ENCODE measurements at regions not wholly inside any gene's neighbourhood (a gene's known extent, or its start where the extent isn't known, plus 50 kb on each side); places are given as distances from the start of the nearest gene placed in this dataset.

GRCh38 chr10:8956400-8956799 lies 901.9 kb downstream of the GATA3 start:
- TF ChIP-seq, protein P1, sequence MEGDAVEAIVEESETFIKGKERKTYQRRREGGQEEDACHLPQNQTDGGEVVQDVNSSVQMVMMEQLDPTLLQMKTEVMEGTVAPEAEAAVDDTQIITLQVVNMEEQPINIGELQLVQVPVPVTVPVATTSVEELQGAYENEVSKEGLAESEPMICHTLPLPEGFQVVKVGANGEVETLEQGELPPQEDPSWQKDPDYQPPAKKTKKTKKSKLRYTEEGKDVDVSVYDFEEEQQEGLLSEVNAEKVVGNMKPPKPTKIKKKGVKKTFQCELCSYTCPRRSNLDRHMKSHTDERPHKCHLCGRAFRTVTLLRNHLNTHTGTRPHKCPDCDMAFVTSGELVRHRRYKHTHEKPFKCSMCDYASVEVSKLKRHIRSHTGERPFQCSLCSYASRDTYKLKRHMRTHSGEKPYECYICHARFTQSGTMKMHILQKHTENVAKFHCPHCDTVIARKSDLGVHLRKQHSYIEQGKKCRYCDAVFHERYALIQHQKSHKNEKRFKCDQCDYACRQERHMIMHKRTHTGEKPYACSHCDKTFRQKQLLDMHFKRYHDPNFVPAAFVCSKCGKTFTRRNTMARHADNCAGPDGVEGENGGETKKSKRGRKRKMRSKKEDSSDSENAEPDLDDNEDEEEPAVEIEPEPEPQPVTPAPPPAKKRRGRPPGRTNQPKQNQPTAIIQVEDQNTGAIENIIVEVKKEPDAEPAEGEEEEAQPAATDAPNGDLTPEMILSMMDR (IDR thresholded peaks at IDR 0.05): no peak
- Mint-ChIP-seq H3K4me1 (ENCODE audit: low read depth) (peaks cover 7% of the 10 kb centered on the region), H3K27ac (no peak overlapping the region), H3K36me3 (ENCODE audit: low read depth) (peaks cover 2% of the 10 kb centered on the region), H3K27me3 (peaks cover 1% of the 10 kb centered on the region), H3K9me3 (no peaks in the 10 kb centered on the region), H3K4me3 (no peak overlapping the region)
- intact Hi-C loops (cut with micrococcal nuclease): no loop called here
- DNase-seq (no peak), ATAC-seq (no peak)
- CTCF ChIA-PET: no interaction called here
- POLR2A ChIA-PET: no interaction called here

- intact Hi-C loops (cut with micrococcal nuclease): no loop called here
- H3K27ac Mint-ChIP-seq: no peak overlapping the region
- peaks cover 1% of the 10 kb centered on the region for H3K27me3 Mint-ChIP-seq
- TF ChIP-seq, protein P1 (IDR thresholded peaks at IDR 0.05): no peak
- POLR2A ChIA-PET: interaction anchor here (1.5 kb wide), 1 partner anchor 45 kb away, joined by 3 read pairs; no protein-coding TSS in a partner anchor
- ATAC-seq (no peak), DNase-seq (no peak)
- peaks cover 10% of the 10 kb centered on the region for H3K9me3 Mint-ChIP-seq
- CTCF ChIA-PET: no interaction called here
- peaks cover 5% of the 10 kb centered on the region for H3K4me1 Mint-ChIP-seq (ENCODE audit: low read depth)
- no peak overlapping the region for H3K4me3 Mint-ChIP-seq
- peaks cover under 1% of the 10 kb centered on the region for H3K36me3 Mint-ChIP-seq (ENCODE audit: low read depth)
Observed at GRCh38 chr10:8962249-8962648, 907.8 kb downstream of the GATA3 start.

- Mint-ChIP-seq H3K36me3 (ENCODE audit: low read depth) (peaks cover 8% of the 10 kb centered on the region), H3K4me1 (ENCODE audit: low read depth) (peaks cover 10% of the 10 kb centered on the region), H3K4me3 (no peak overlapping the region), H3K9me3 (peaks cover 17% of the 10 kb centered on the region), H3K27ac (peak overlapping the region; percentile 14), H3K27me3 (no peaks in the 10 kb centered on the region)
- ChIA-PET CTCF (no interaction called here), POLR2A (no interaction called here)
- TF ChIP-seq, protein P1 (IDR thresholded peaks at IDR 0.05): no peak
- ATAC-seq (peak; percentile 45), DNase-seq (no peak)
- intact Hi-C loops (cut with micrococcal nuclease): no loop called here
Observed at GRCh38 chr10:8967061-8967460, 912.6 kb downstream of the GATA3 start.

DNA sequence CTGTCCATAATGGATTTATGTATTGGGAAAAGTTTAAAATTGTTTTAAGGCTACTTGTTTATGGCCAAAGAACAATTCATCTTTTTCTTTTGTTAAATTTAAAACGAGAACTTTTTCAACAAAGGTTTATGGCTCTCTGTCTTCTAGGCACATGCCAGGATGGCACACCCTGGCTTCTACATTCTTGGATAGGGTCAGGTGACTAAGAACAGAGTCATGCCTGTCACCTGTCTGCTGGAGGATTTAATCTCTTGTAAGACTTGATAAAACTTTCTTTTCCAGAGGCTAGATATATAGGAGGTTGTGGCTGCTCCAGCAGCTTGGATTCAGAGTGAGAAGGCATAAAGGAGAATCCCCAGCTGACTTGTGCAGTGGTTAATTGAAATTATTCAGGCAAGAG lies 915.4 kb downstream of the GATA3 start:
- DNase-seq (no peak), ATAC-seq (no peak)
- H3K36me3 Mint-ChIP-seq (ENCODE audit: low read depth): peaks cover 8% of the 10 kb centered on the region
- no peak overlapping the region for H3K4me3 Mint-ChIP-seq
- H3K27ac Mint-ChIP-seq: no peak overlapping the region
- TF ChIP-seq, protein P1 (IDR thresholded peaks at IDR 0.05): no peak
- no peaks in the 10 kb centered on the region for H3K27me3 Mint-ChIP-seq
- CTCF ChIA-PET: interaction anchor here (0.8 to 1.3 kb wide), 2 partner anchors 8 to 13 kb away, joined by 3 read pairs; no protein-coding TSS in a partner anchor
- intact Hi-C loops (cut with micrococcal nuclease): no loop called here
- peaks cover 10% of the 10 kb centered on the region for H3K4me1 Mint-ChIP-seq (ENCODE audit: low read depth)
- peaks cover 7% of the 10 kb centered on the region for H3K9me3 Mint-ChIP-seq
- POLR2A ChIA-PET: no interaction called here

DNA sequence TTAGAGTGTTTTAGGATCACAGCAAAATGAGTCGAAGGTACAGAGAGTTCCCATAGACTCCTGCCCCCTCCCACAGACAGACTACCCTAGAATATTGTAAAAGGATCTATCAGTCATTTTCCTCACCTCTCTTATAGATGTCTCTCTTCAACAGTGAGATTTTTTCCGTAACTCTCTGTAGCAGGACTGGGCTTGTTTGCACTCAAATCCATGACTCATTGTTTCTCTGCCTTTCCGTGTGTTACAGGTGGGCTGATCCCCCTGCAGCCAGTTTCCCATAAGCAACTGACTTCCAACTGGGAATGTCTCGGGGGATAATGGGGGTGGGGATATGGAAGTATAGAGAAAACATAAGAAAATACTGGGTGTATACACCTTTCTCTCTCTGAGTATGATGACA lies 921.0 kb downstream of the GATA3 start:
- peaks cover 2% of the 10 kb centered on the region for H3K36me3 Mint-ChIP-seq (ENCODE audit: low read depth)
- no peak overlapping the region for H3K4me3 Mint-ChIP-seq
- ATAC-seq (no peak), DNase-seq (no peak)
- H3K4me1 Mint-ChIP-seq (ENCODE audit: low read depth): peaks cover 7% of the 10 kb centered on the region
- H3K27me3 Mint-ChIP-seq: no peaks in the 10 kb centered on the region
- intact Hi-C loops (cut with micrococcal nuclease): no loop called here
- TF ChIP-seq, protein P1 (IDR thresholded peaks at IDR 0.05): no peak
- ChIA-PET POLR2A (no interaction called here), CTCF (no interaction called here)
- H3K27ac Mint-ChIP-seq: no peak overlapping the region
- no peaks in the 10 kb centered on the region for H3K9me3 Mint-ChIP-seq

Measured in activated CD8-positive, alpha-beta T cell treated with anti-CD3 and anti-CD28 coated beads for 36 hours (primary cell).